ENCODE measurements at regions not wholly inside any gene's neighbourhood (a gene's known extent, or its start where the extent isn't known, plus 50 kb on each side); places are given as distances from the start of the nearest gene placed in this dataset.
"Not testable (repeated sequence)": the region's sequence is repeated elsewhere in the genome, so short reads cannot be mapped to it uniquely, and the experiment has no call there.

GRCh38 chr6:82624251-82624650 lies 260.6 kb downstream of the TPBG start:
- no peak overlapping the region for H2AFZ ChIP-seq (ENCODE audit: insufficient read depth, low read depth, low read length, poor library complexity, severe bottlenecking)
- no peaks in the 10 kb centered on the region for H3K4me1 ChIP-seq (ENCODE audit: control insufficient read depth in 1 of 2, insufficient read depth in 2 of 2, low read length in 2 of 2)
- no peaks in the 10 kb centered on the region for H3K36me3 ChIP-seq (replicated peaks in 1 of 2; ENCODE audit: control insufficient read depth in 1 of 2, insufficient read depth in 2 of 2, low read length in 2 of 2)
- Mint-ChIP-seq H3K27me3 (ENCODE audit: low read depth in 3 of 3) (peaks cover 0 to 2% (median 0%) of the 10 kb centered on the region in 3 donors), H3K36me3 (no peaks in the 10 kb centered on the region), H3K27ac (no peak overlapping the region), H3K9me3 (peaks cover 0 to 21% (median 8%) of the 10 kb centered on the region in 7 donors), H3K4me3 (no peak overlapping the region), H3K4me1 (no peaks in the 10 kb centered on the region)
- no peak for TF ChIP-seq CTCF (IDR thresholded peaks at IDR 0.05)
- 89% methylated on average over 1 of the region's 3 CpGs for WGBS (ENCODE audit: insufficient coverage)
- intact Hi-C loops (cut with micrococcal nuclease) = no loop called here
- no peaks in the 10 kb centered on the region for H3K27me3 ChIP-seq (ENCODE audit: control insufficient read depth in 2 of 2, insufficient read depth in 2 of 2, low read length in 2 of 2)
- no peaks in the 10 kb centered on the region for H3K79me2 ChIP-seq (ENCODE audit: insufficient read depth, low read length)
- no peaks in the 10 kb centered on the region for H3K9me3 ChIP-seq (replicated peaks in 1 of 2; ENCODE audit: control insufficient read depth in 1 of 2, insufficient read depth in 1 of 2, low read length in 2 of 2)
- H3K4me3 ChIP-seq (replicated peaks in 1 of 3; ENCODE audit: low read depth in 2 of 3, low read length in 3 of 3) = no peak overlapping the region
- no peak overlapping the region for H3K4me2 ChIP-seq (replicated peaks; ENCODE audit: extremely low read depth, low read length, poor library complexity, severe bottlenecking)
- H3K27ac ChIP-seq (ENCODE audit: low read depth in 1 of 2, low read length in 2 of 2) = no peak overlapping the region
- H3K9ac ChIP-seq (ENCODE audit: insufficient read depth, low read length, poor library complexity, severe bottlenecking) = no peak overlapping the region
- no peak for DNase-seq
- no peaks in the 10 kb centered on the region for H4K20me1 ChIP-seq (ENCODE audit: insufficient read depth, low read length)

GRCh38 chr6:82626946-82627345 lies 263.3 kb downstream of the TPBG start:
- H3K27ac ChIP-seq (ENCODE audit: low read depth in 1 of 2, low read length in 2 of 2); H3K4me1 Mint-ChIP-seq; H3K36me3 Mint-ChIP-seq; H3K4me2 ChIP-seq (replicated peaks; ENCODE audit: extremely low read depth, low read length, poor library complexity, severe bottlenecking); H3K27ac Mint-ChIP-seq; H2AFZ ChIP-seq (ENCODE audit: insufficient read depth, low read depth, low read length, poor library complexity, severe bottlenecking); H3K27me3 Mint-ChIP-seq (ENCODE audit: low read depth in 3 of 3); H3K9me3 ChIP-seq (replicated peaks in 1 of 2; ENCODE audit: control insufficient read depth in 1 of 2, insufficient read depth in 1 of 2, low read length in 2 of 2); H4K20me1 ChIP-seq (ENCODE audit: insufficient read depth, low read length); H3K4me3 ChIP-seq (replicated peaks in 1 of 3; ENCODE audit: low read depth in 2 of 3, low read length in 3 of 3); H3K79me2 ChIP-seq (ENCODE audit: insufficient read depth, low read length); H3K9ac ChIP-seq (ENCODE audit: insufficient read depth, low read length, poor library complexity, severe bottlenecking); H3K4me3 Mint-ChIP-seq; DNase-seq; intact Hi-C loops (cut with micrococcal nuclease); H3K4me1 ChIP-seq (ENCODE audit: control insufficient read depth in 1 of 2, insufficient read depth in 2 of 2, low read length in 2 of 2); H3K36me3 ChIP-seq (replicated peaks in 1 of 2; ENCODE audit: control insufficient read depth in 1 of 2, insufficient read depth in 2 of 2, low read length in 2 of 2); H3K27me3 ChIP-seq (ENCODE audit: control insufficient read depth in 2 of 2, insufficient read depth in 2 of 2, low read length in 2 of 2): not testable (repeated sequence)
- WGBS (ENCODE audit: insufficient coverage) = no CpG with 5 or more reads among the region's 2 CpGs
- peaks cover 0 to 14% (median 4%) of the 10 kb centered on the region in 7 donors for H3K9me3 Mint-ChIP-seq
